ENCODE measurements at regions not wholly inside any gene's neighbourhood (a gene's known extent, or its start where the extent isn't known, plus 50 kb on each side); places are given as distances from the start of the nearest gene placed in this dataset.

- Histone ChIP-seq H3K36me3 (no peaks in the 10 kb centered on the region), H3K27me3 (no peaks in the 10 kb centered on the region), H3K9me3 (no peaks in the 10 kb centered on the region), H3K4me1 (peaks cover 0 to 4% (median 0%) of the 10 kb centered on the region in 4 donors), H3K4me3 (no peak overlapping the region), H3K27ac (no peak overlapping the region)
- ATAC-seq (no peak), DNase-seq (no peak)
- intact Hi-C loops (cut with DNase I), result loop anchor here in 1 of 2 donors (10.0 kb wide), 1 partner anchor 256 kb away; no protein-coding TSS in a partner anchor
- TF ChIP-seq CTCF (IDR thresholded peaks at IDR 0.05) (no peak), POLR2A (IDR thresholded peaks at IDR 0.05) (no peak)
- WGBS (ENCODE audit: insufficient coverage, low coverage, low lambda C conversion rate, missing lambda C conversion rate), result 63% methylated on average over 4 of the region's 6 CpGs
These were observed 578.4 kb downstream of the CCDC171 start for GRCh38 chr9:16131264-16131663.

- Histone ChIP-seq H3K27me3 (no peaks in the 10 kb centered on the region), H3K4me1 (peaks cover 0 to 4% (median 0%) of the 10 kb centered on the region in 4 donors), H3K9me3 (no peaks in the 10 kb centered on the region), H3K36me3 (no peaks in the 10 kb centered on the region), H3K4me3 (no peak overlapping the region), H3K27ac (no peak overlapping the region)
- WGBS (ENCODE audit: insufficient coverage, low coverage, low lambda C conversion rate, missing lambda C conversion rate), result 76% methylated on average over 6 of the region's 6 CpGs
- no peak for ATAC-seq
- intact Hi-C loops (cut with DNase I), result loop anchor here in 1 of 2 donors (10.0 kb wide), 1 partner anchor 258 kb away; no protein-coding TSS in a partner anchor
- DNase-seq, result no peak
- no peak for TF ChIP-seq CTCF (IDR thresholded peaks at IDR 0.05)
- no peak for TF ChIP-seq POLR2A (IDR thresholded peaks at IDR 0.05)
These were observed 579.7 kb downstream of the CCDC171 start for GRCh38 chr9:16132513-16132912.

- H3K27me3 ChIP-seq, result no peaks in the 10 kb centered on the region
- no peak for TF ChIP-seq CTCF (IDR thresholded peaks at IDR 0.05)
- H3K27ac ChIP-seq, result no peak overlapping the region
- no peaks in the 10 kb centered on the region for H3K9me3 ChIP-seq
- DNase-seq, result no peak
- no peaks in the 10 kb centered on the region for H3K36me3 ChIP-seq
- peaks cover 0 to 4% (median 0%) of the 10 kb centered on the region in 4 donors for H3K4me1 ChIP-seq
- no peak overlapping the region for H3K4me3 ChIP-seq
- ATAC-seq, result no peak
- intact Hi-C loops (cut with DNase I), result loop anchor here in 1 of 2 donors (10.0 kb wide), 1 partner anchor 258 kb away; no protein-coding TSS in a partner anchor
These were observed 580.2 kb downstream of the CCDC171 start for GRCh38 chr9:16133032-16133431.

- WGBS (ENCODE audit: insufficient coverage, low coverage, low lambda C conversion rate, missing lambda C conversion rate), result 7% methylated on average over 9 of the region's 19 CpGs
- intact Hi-C loops (cut with DNase I), result loop anchor here in 1 of 2 donors (10.0 kb wide), 1 partner anchor 259 kb away; no protein-coding TSS in a partner anchor
- peaks cover 0 to 4% (median 0%) of the 10 kb centered on the region in 4 donors for H3K4me1 ChIP-seq
- H3K27me3 ChIP-seq, result no peaks in the 10 kb centered on the region
- ATAC-seq (peak; percentile 91 to 97 (median 94)), DNase-seq (peak; percentile 38 to 64 (median 59))
- H3K36me3 ChIP-seq, result no peaks in the 10 kb centered on the region
- H3K9me3 ChIP-seq, result no peaks in the 10 kb centered on the region
- H3K4me3 ChIP-seq, result no peak overlapping the region
- TF ChIP-seq CTCF (IDR thresholded peaks at IDR 0.05) (peak; percentile 65 to 79 (median 69)), POLR2A (IDR thresholded peaks at IDR 0.05) (no peak)
- H3K27ac ChIP-seq, result no peak overlapping the region
These were observed 580.8 kb downstream of the CCDC171 start for GRCh38 chr9:16133556-16134227.

All from right lobe of liver (tissue), 6 donors.